Choroid plexus epithelial cell (primary cell): ENCODE measurements at regions not wholly inside any gene's neighbourhood (a gene's known extent, or its start where the extent isn't known, plus 50 kb on each side); places are given as distances from the start of the nearest gene placed in this dataset.

Experiments used
- DNase-seq: peaks from one replicate; pipeline ENCODE4 v3.0.0-alpha.2; 2010; ENCODE audit warnings: low read depth
- H3K4me3 ChIP-seq: 2 replicates; pipeline ENCODE4 v1.5.1; 2011; ENCODE audit warnings: low read depth, mild to moderate bottlenecking, control low read depth, low read length, moderate library complexity
- TF ChIP-seq, protein P1 (sequence below): conservative IDR thresholded peaks from 2 replicates; pipeline ENCODE4 v1.5.1; 2011; ENCODE audit warnings: low read depth, mild to moderate bottlenecking, control low read depth, inconsistent platforms, low read length, moderate library complexity

GRCh38 chr1:98388441-98388840 lies 273.1 kb upstream of the SNX7 start:
- TF ChIP-seq, protein P1, sequence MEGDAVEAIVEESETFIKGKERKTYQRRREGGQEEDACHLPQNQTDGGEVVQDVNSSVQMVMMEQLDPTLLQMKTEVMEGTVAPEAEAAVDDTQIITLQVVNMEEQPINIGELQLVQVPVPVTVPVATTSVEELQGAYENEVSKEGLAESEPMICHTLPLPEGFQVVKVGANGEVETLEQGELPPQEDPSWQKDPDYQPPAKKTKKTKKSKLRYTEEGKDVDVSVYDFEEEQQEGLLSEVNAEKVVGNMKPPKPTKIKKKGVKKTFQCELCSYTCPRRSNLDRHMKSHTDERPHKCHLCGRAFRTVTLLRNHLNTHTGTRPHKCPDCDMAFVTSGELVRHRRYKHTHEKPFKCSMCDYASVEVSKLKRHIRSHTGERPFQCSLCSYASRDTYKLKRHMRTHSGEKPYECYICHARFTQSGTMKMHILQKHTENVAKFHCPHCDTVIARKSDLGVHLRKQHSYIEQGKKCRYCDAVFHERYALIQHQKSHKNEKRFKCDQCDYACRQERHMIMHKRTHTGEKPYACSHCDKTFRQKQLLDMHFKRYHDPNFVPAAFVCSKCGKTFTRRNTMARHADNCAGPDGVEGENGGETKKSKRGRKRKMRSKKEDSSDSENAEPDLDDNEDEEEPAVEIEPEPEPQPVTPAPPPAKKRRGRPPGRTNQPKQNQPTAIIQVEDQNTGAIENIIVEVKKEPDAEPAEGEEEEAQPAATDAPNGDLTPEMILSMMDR, result no peak
- H3K4me3 ChIP-seq, result no peak overlapping the region
- DNase-seq, result peak; percentile 88

DNA sequence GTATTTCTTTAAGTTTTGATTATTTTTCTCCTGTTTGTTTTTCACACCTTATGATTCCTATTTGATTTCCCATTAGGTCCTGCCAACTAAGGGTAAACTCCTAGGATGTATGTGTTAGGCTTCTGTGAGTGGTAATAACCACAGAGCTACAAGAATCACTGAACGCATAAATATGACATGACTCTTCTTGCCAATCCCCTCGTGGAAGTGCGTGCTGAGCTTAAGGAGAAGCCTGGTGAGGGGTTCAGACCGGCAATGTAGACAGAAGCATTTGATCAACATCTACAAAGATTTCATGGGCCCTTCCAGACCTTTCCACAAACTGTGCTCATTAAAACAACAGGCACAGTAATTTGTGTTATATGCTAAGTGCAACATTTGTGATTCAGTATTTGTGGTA lies 273.8 kb upstream of the SNX7 start:
- TF ChIP-seq, protein P1, result no peak
- no peak overlapping the region for H3K4me3 ChIP-seq
- DNase-seq, result no peak

GRCh38 chr1:98386675-98387440 lies 274.7 kb upstream of the SNX7 start:
- no peak for DNase-seq
- H3K4me3 ChIP-seq, result no peak overlapping the region
- TF ChIP-seq, protein P1, result no peak

GRCh38 chr1:98385652-98386051 lies 275.9 kb upstream of the SNX7 start:
- no peak overlapping the region for H3K4me3 ChIP-seq
- TF ChIP-seq, protein P1, result no peak
- peak; percentile 54 for DNase-seq

DNA sequence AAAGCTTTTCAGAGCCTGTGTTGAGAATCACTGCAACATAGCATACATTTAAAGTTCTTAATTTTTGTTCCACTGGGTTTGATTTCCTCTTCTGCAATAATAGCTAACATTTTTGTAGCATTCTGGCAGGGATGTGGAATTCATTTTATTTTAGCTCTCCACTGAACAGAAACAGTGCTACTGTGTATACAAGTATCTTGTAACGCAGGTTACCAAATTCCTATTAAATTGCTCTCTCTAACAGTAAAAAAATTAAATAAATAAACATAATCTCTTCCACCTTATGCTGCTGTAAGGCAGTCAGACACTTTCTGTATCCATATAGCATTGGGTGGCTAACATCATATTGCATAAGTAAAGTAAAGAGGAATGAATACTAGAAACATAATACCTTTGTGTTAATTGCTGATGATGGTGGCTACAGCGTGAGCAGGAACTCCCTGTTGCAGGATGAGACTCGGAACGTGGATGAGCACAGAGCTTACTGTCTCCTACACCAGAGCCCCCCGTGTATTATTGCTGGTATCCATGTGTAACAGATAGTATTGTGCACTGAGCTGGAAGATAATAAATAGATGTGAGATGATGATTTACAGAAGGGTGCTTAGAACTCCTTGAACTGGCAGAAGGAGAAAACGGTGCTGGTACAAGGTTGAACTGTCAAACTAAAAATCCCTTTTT lies 276.9 kb upstream of the SNX7 start:
- H3K4me3 ChIP-seq, result no peak overlapping the region
- TF ChIP-seq, protein P1, result no peak
- DNase-seq, result peak; percentile 47

DNA sequence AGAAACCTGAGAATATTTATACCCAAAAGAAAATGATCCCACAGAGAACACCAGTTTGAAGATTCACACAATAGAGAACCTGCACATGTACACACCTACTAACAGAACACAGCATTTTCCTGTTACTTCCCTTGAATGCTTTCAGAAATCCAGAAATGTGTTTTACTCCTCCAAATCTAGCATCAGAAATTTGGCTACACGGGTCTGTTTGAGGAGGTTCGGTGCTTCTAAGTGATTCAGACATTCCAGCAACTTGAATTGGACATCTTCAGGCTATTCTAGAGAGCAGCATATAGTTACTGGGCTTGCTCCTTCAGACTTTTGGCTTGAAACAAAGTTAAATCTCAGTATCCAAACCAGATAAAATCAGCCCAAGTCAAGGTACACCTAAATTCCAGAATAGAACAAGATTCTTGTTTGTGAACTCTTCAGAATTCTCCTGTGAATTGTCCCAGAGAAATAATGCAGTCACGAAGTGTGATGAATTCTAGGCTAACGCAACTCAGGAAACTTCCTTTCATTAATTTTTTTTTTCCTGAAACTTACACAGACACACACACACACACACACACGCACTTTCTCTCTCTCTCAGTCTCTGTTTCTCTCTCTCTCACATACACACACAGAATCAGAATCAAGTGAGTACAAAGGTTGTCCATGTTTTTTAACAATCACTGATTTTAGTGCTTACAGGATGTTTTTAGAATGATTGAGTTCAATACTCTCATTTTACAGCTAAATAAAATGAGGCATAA lies 278.4 kb upstream of the SNX7 start:
- no peak overlapping the region for H3K4me3 ChIP-seq
- no peak for DNase-seq
- TF ChIP-seq, protein P1, result no peak
